GM19438 (cell line): ENCODE measurements at regions not wholly inside any gene's neighbourhood (a gene's known extent, or its start where the extent isn't known, plus 50 kb on each side); places are given as distances from the start of the nearest gene placed in this dataset.
"Not testable (repeated sequence)": the region's sequence is repeated elsewhere in the genome, so short reads cannot be mapped to it uniquely, and the experiment has no call there.

Experiments
- ATAC-seq: cut with Tn5 transposase; IDR thresholded peaks from one replicate; pipeline ENCODE4 v1.9.1; 2021; ENCODE audit warnings: low read depth; ENCODE audit not compliant: unreplicated experiment

- no peak for ATAC-seq
These were observed 75.6 kb upstream of the HIVEP3 start for GRCh38 chr1:41994195-41994894.

- ATAC-seq: no peak
These were observed 64.7 kb upstream of the HIVEP3 start for GRCh38 chr1:41983451-41983850.

- ATAC-seq: no peak
These were observed 63.1 kb upstream of the HIVEP3 start for GRCh38 chr1:41981796-41982195.

- no peak for ATAC-seq
These were observed 62.3 kb upstream of the HIVEP3 start for GRCh38 chr1:41980827-41981653.

GRCh38 chr1:41978986-41979385 is 60.3 kb upstream of the HIVEP3 start:
- ATAC-seq: no peak

- ATAC-seq: no peak
These were observed 58.6 kb upstream of the HIVEP3 start for GRCh38 chr1:41977326-41977725.

GRCh38 chr1:41976671-41977070 is 57.9 kb upstream of the HIVEP3 start:
- ATAC-seq: no peak

- no peak for ATAC-seq
These were observed 57.3 kb upstream of the HIVEP3 start for GRCh38 chr1:41975850-41976569.

GRCh38 chr1:41975121-41975520 is 56.4 kb upstream of the HIVEP3 start:
- ATAC-seq: no peak

GRCh38 chr1:41968557-41968956 is 49.8 kb upstream of the HIVEP3 start:
- not testable (repeated sequence) for ATAC-seq
